Glutamatergic neuron (in vitro differentiated cells): ENCODE measurements at regions not wholly inside any gene's neighbourhood (a gene's known extent, or its start where the extent isn't known, plus 50 kb on each side); places are given as distances from the start of the nearest gene placed in this dataset.

ENCODE experiments used
- DNase-seq: peaks from one replicate; pipeline ENCODE4 v3.0.0; 2022
- H3K27ac Mint-ChIP-seq: one replicate; pipeline ENCODE4 v1.8.0; 2020; ENCODE audit warnings: mild to moderate bottlenecking, mixed read lengths, inconsistent platforms; ENCODE audit not compliant: unreplicated experiment
- H3K27me3 Mint-ChIP-seq: one replicate; pipeline ENCODE4 v1.8.0; 2020; ENCODE audit warnings: mild to moderate bottlenecking, moderate library complexity, mixed read lengths, inconsistent platforms; ENCODE audit not compliant: unreplicated experiment
- H3K36me3 Mint-ChIP-seq: one replicate; pipeline ENCODE4 v1.8.0; 2020; ENCODE audit warnings: mild to moderate bottlenecking, mixed read lengths, inconsistent platforms; ENCODE audit not compliant: unreplicated experiment
- H3K4me1 Mint-ChIP-seq: one replicate; pipeline ENCODE4 v1.8.0; 2020; ENCODE audit warnings: mild to moderate bottlenecking, low read depth, mixed read lengths, inconsistent platforms; ENCODE audit not compliant: unreplicated experiment
- H3K4me3 Mint-ChIP-seq: one replicate; pipeline ENCODE4 v1.8.0; 2020; ENCODE audit warnings: mild to moderate bottlenecking, mixed read lengths, inconsistent platforms; ENCODE audit not compliant: unreplicated experiment
- H3K9me3 Mint-ChIP-seq: one replicate; pipeline ENCODE4 v1.8.0; 2020; ENCODE audit warnings: mild to moderate bottlenecking, moderate library complexity, mixed read lengths, inconsistent platforms; ENCODE audit not compliant: unreplicated experiment
- CTCF ChIP-seq: fragments of 200-600 bp; sonication (generic); IDR thresholded peaks from one replicate; pipeline ENCODE4 v1.5.0; 2021; ENCODE audit not compliant: partially characterized antibody, unreplicated experiment

GRCh38 chr2:51921076-51921475 lies 889.1 kb upstream of the NRXN1 start:
- Mint-ChIP-seq H3K36me3 (peaks cover 5% of the 10 kb centered on the region), H3K27ac (no peak overlapping the region), H3K9me3 (no peaks in the 10 kb centered on the region), H3K4me3 (no peak overlapping the region), H3K4me1 (no peaks in the 10 kb centered on the region), H3K27me3 (no peaks in the 10 kb centered on the region)
- TF ChIP-seq CTCF: no peak
- no peak for DNase-seq

- Mint-ChIP-seq H3K9me3 (no peaks in the 10 kb centered on the region), H3K27me3 (no peaks in the 10 kb centered on the region), H3K4me1 (no peaks in the 10 kb centered on the region), H3K4me3 (no peak overlapping the region), H3K27ac (no peak overlapping the region), H3K36me3 (peaks cover 5% of the 10 kb centered on the region)
- no peak for DNase-seq
- TF ChIP-seq CTCF: no peak
These were observed 888.6 kb upstream of the NRXN1 start for GRCh38 chr2:51920509-51920908.

GRCh38 chr2:51919395-51919794 lies 887.5 kb upstream of the NRXN1 start:
- no peak for TF ChIP-seq CTCF
- Mint-ChIP-seq H3K9me3 (peaks cover 2% of the 10 kb centered on the region), H3K27ac (no peak overlapping the region), H3K36me3 (no peaks in the 10 kb centered on the region), H3K27me3 (no peaks in the 10 kb centered on the region), H3K4me1 (no peaks in the 10 kb centered on the region), H3K4me3 (no peak overlapping the region)
- DNase-seq: no peak

GRCh38 chr2:51918113-51918512 lies 886.2 kb upstream of the NRXN1 start:
- H3K27me3 Mint-ChIP-seq: no peaks in the 10 kb centered on the region
- no peak for TF ChIP-seq CTCF
- DNase-seq: no peak
- H3K4me3 Mint-ChIP-seq: no peak overlapping the region
- no peaks in the 10 kb centered on the region for H3K4me1 Mint-ChIP-seq
- H3K27ac Mint-ChIP-seq: no peak overlapping the region
- H3K36me3 Mint-ChIP-seq: no peaks in the 10 kb centered on the region
- peaks cover 2% of the 10 kb centered on the region for H3K9me3 Mint-ChIP-seq

GRCh38 chr2:51903728-51904127 lies 871.8 kb upstream of the NRXN1 start:
- no peaks in the 10 kb centered on the region for H3K27me3 Mint-ChIP-seq
- no peak for DNase-seq
- TF ChIP-seq CTCF: no peak
- H3K9me3 Mint-ChIP-seq: no peaks in the 10 kb centered on the region
- no peak overlapping the region for H3K27ac Mint-ChIP-seq
- no peaks in the 10 kb centered on the region for H3K4me1 Mint-ChIP-seq
- H3K36me3 Mint-ChIP-seq: no peaks in the 10 kb centered on the region
- H3K4me3 Mint-ChIP-seq: no peak overlapping the region
